Kidney (tissue), 13 donors: ENCODE measurements at regions not wholly inside any gene's neighbourhood (a gene's known extent, or its start where the extent isn't known, plus 50 kb on each side); places are given as distances from the start of the nearest gene placed in this dataset.

ENCODE experiments used
- DNase-seq, 5 donors: peaks; one replicate each; pipeline ENCODE4 v3.0.0-alpha.2; 2013 to 2020
- FAIRE-seq: peaks from 2 replicates; lab custom pipeline; 2012; peaks lifted over from hg19 to GRCh38; lab: Jason Lieb, UNC
- H3K27ac ChIP-seq, 2 donors: one replicate each; pipeline ENCODE4 v1.7.0; 2013; ENCODE audit warnings: low read depth in 2 of 2, low read length in 2 of 2, inconsistent platforms in 1 of 2
- H3K27me3 ChIP-seq: one replicate; pipeline ENCODE4 v1.7.1; 2013; ENCODE audit warnings: low read length, inconsistent platforms; ENCODE audit not compliant: control insufficient read depth, insufficient read depth
- H3K36me3 ChIP-seq, 3 donors: one replicate each; pipeline versions ENCODE4 v1.7.0 to v1.7.1; 2013; ENCODE audit warnings: low read length in 3 of 3, control low read depth in 1 of 3, inconsistent platforms in 1 of 3; ENCODE audit not compliant: insufficient read depth in 3 of 3, control insufficient read depth in 2 of 3
- H3K4me1 ChIP-seq, 3 donors: one replicate each; pipeline versions ENCODE4 v1.7.0 to v1.7.1; 2013; ENCODE audit warnings: low read length in 3 of 3, inconsistent platforms in 1 of 3, low read depth in 1 of 3; ENCODE audit not compliant: control insufficient read depth in 2 of 3, insufficient read depth in 2 of 3
- H3K4me3 ChIP-seq, 3 donors: one replicate each; pipeline versions ENCODE4 v1.7.0 to v1.8.1; 2013; ENCODE audit warnings: low read length in 3 of 3, control low read depth in 1 of 3, inconsistent platforms in 1 of 3
- H3K9ac ChIP-seq, 3 donors: one replicate each; pipeline versions ENCODE4 v1.7.0 to v1.7.1; 2013; ENCODE audit warnings: low read length in 3 of 3, control low read depth in 1 of 3, inconsistent platforms in 1 of 3
- H3K9me3 ChIP-seq, 3 donors: one replicate each; pipeline versions ENCODE4 v1.7.0 to v1.7.1; 2013; ENCODE audit warnings: low read length in 3 of 3, control low read depth in 1 of 3, inconsistent platforms in 1 of 3; ENCODE audit not compliant: control insufficient read depth in 2 of 3, insufficient read depth in 1 of 3
- CTCF ChIP-seq: IDR thresholded peaks from 3 replicates; pipeline ENCODE4 v1.5.1; 2012; ENCODE audit warnings: mild to moderate bottlenecking, moderate library complexity, borderline replicate concordance; ENCODE audit not compliant: insufficient read depth; ENCODE audit errors: extremely low read depth
- intact Hi-C: fragments of 100-400 bp; cut with DNase I; formaldehyde crosslinking; loops from one replicate; pipeline ENCODE4 v1.11.1; 2022
- donor health status: control.
- donor health status: control.
- donor health status: control.
- donor health status: control.
- donor health status: control.
- donor health status: DM: yes; HTN: yes; CAD: no.
- donor health status: Normal renal cell carcinoma (clear cell type).

GRCh38 chr6:144742779-144743178, 457.6 kb downstream of the UTRN start:
- Histone ChIP-seq H3K27me3 (no peaks in the 10 kb centered on the region), H3K9me3 (no peaks in the 10 kb centered on the region), H3K36me3 (no peaks in the 10 kb centered on the region), H3K9ac (no peak overlapping the region), H3K27ac (no peak overlapping the region), H3K4me3 (no peak overlapping the region), H3K4me1 (peaks cover 0 to 4% (median 0%) of the 10 kb centered on the region in 3 donors)
- DNase-seq (no peak), FAIRE-seq (no peak)
- intact Hi-C loops = no loop called here
- no peak for TF ChIP-seq CTCF

- Histone ChIP-seq H3K27me3 (no peaks in the 10 kb centered on the region), H3K9ac (no peak overlapping the region), H3K27ac (no peak overlapping the region), H3K9me3 (no peaks in the 10 kb centered on the region), H3K4me1 (peaks cover 0 to 4% (median 0%) of the 10 kb centered on the region in 3 donors), H3K4me3 (no peak overlapping the region), H3K36me3 (peaks cover 0 to 2% (median 0%) of the 10 kb centered on the region in 3 donors)
- intact Hi-C loops = no loop called here
- DNase-seq (no peak), FAIRE-seq (no peak)
- no peak for TF ChIP-seq CTCF
Observed at GRCh38 chr6:144744720-144745119, 459.6 kb downstream of the UTRN start.

DNA sequence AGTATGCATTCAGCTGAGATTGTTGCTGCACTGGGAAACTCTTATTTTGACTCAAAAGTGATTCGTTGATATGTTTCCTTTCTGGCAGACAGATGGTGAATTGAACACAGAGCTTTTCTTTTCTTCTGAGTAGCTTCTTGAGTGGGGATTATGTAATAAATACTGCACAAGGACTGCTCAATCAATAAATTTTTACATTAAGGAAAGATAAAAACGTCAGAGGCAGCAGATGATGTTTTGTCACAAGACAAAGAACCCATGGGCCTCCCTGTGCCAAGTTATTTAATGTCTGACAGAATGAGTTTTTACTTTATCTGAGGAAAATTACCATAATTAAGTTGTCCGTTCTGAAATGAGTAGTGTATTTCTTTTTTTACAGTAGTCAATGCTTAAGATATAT, 460.3 kb downstream of the UTRN start:
- intact Hi-C loops = no loop called here
- no peak overlapping the region for H3K9ac ChIP-seq
- DNase-seq (no peak), FAIRE-seq (no peak)
- H3K27ac ChIP-seq = no peak overlapping the region
- H3K27me3 ChIP-seq = no peaks in the 10 kb centered on the region
- peaks cover 0 to 2% (median 0%) of the 10 kb centered on the region in 3 donors for H3K36me3 ChIP-seq
- H3K4me3 ChIP-seq = no peak overlapping the region
- no peaks in the 10 kb centered on the region for H3K9me3 ChIP-seq
- peaks cover 0 to 4% (median 0%) of the 10 kb centered on the region in 3 donors for H3K4me1 ChIP-seq
- no peak for TF ChIP-seq CTCF

- intact Hi-C loops = no loop called here
- Histone ChIP-seq H3K9me3 (no peaks in the 10 kb centered on the region), H3K9ac (no peak overlapping the region), H3K27me3 (no peaks in the 10 kb centered on the region), H3K36me3 (peaks cover 0 to 2% (median 0%) of the 10 kb centered on the region in 3 donors), H3K4me3 (no peak overlapping the region), H3K4me1 (peaks cover 0 to 4% (median 0%) of the 10 kb centered on the region in 3 donors), H3K27ac (no peak overlapping the region)
- FAIRE-seq (no peak), DNase-seq (no peak)
- no peak for TF ChIP-seq CTCF
Observed at GRCh38 chr6:144746902-144747469, 461.9 kb downstream of the UTRN start.
